Stimulated activated CD4-positive, alpha-beta T cell treated with anti-CD3 and anti-CD28 coated beads, Interleukin-12 subunit alpha, Interleukin-12 subunit beta, amount 100 ng/mL, for 48 hours (primary cell): ENCODE measurements at regions not wholly inside any gene's neighbourhood (a gene's known extent, or its start where the extent isn't known, plus 50 kb on each side); places are given as distances from the start of the nearest gene placed in this dataset.
"Not testable (repeated sequence)": the region's sequence is repeated elsewhere in the genome, so short reads cannot be mapped to it uniquely, and the experiment has no call there.

Experiments
- DNase-seq, 3 donors: peaks; one replicate each; pipeline ENCODE4 v3.0.0-alpha.2; 2020; ENCODE audit warnings: low read depth in 2 of 3, low spot score in 1 of 3

DNA sequence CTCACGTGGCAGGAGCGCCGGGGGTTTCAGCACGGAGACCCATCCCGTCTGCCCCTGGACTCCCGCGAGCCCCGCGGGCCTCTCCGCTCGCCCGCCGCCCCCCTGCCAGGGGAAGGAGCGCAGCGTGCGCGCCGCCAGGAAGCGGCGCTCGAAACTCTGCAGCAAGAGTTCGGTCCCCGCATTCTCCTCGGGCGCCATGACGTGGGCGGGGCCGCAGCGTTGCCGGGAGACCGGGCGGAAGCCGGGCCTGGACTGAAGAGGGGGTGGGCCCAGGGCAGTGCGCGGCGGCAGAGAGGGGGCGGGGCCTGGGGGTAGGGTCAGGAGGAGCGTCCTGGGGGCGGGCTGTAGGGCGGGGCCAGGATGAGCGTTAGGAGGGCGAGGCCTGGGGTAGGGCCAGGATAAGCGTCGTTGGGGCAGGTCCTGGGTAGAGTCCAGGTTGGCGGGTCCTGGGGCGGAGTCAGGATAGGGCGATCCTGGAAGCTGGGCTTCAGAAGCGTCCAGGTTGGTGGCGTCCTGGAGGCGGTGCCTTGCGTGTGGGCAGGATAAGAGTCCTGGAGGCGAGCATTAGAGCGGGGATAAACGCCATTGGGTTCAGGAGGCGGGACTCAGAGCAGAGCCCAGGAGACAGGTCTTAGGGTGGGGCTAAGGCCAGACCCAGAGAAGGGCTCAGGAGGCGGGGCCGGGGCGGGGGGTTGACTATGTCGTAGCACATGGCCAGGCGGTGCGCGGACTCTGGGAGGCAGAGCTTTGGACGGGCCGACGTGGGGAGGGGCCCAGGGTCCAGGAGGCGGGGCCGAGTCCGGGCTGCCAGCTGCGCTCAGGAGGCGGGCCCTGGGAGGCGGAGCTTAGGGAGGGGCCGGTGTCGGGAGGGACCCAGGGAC, 229.0 kb upstream of the FRG2C start:
- DNase-seq, result peak; percentile 95 to 99 (median 95)

DNA sequence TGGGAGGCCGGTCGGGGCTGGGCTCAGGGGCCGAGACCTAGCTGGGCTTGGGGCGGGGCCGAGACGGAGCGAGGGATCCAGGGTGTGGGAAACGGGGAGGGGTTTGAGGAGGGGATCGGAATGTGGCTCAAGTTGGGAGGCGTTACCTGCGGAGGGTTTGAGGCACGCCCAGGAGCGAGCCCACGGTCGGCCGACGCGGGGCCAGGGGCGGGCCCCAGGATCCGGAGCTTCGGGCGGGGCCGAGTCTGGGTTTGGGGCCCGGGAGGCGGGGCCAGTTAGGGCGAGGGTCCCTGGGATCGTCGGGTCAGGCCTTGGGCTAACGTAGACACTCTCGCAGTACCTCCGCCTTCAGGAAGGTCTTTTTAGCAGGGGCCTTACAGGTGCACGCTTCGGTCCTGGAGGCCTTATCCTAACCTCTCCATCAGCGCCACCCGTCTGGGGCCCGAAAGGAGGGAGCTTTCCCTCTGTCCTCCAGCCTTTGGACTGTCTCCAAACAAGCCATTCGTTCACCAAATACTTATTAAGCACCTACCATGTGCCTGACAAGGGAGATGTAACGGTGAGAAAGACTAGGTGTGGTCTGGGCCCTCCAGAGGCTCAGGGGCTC, 228.2 kb upstream of the FRG2C start:
- not testable (repeated sequence) for DNase-seq

DNA sequence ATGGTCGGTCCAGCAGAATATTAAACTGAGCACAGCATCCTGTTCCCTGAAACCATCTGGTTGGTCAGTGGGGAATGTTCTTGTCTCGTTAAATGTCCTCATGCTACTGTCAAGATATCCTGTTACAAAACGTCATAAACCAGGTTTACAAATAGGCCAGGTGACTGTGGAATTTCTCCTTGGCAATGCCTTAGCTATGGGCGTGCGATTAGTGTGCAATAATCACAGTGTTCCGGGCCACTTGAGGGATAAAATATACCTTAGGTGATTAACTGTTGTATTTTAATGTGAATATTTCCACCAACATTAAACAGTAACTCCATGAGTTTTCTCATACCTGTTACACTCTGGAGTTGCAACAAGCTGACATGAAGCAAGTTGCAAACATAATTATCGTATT, 223.1 kb upstream of the FRG2C start:
- DNase-seq, result not testable (repeated sequence)

DNA sequence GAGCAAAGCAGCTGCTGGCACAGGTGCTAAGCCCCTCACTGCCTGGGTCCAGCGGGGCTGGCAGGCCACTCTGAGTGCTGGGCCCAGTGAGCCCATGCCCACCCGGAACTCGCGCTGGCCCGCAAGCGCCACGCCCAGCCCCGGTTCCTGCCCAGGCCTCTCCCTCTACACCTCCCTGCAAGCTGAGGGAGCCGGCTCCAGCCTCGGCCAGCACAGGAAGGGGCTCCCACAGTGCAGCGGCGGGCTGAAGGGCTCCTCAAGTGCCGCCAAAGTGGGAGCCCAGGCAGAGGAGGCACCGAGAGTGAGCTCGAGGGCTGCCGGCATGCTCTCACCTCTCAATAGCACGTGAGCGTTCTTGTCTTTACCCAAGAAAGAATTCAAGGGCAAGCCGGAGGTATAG, 219.5 kb upstream of the FRG2C start:
- DNase-seq, result not testable (repeated sequence)

DNA sequence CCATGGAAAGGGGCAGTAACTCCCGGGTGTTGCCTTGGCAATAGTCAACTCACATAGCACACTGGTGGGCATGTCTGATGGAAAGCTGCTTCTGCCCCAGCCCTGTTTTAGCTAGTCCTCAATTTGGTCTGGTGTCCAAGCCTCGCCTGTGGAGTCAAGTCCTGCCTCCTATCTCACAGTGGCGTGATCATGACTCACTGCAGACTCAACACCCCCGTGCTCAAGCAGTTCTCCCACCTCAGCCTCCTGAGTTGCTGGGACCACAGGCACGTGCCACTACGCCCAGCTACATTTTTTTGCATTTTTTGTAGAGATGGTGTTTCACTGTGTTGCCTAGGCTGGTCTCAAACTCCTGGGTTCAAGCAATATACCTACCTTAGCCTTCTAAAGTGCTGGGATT, 218.9 kb upstream of the FRG2C start:
- DNase-seq, result not testable (repeated sequence)

DNA sequence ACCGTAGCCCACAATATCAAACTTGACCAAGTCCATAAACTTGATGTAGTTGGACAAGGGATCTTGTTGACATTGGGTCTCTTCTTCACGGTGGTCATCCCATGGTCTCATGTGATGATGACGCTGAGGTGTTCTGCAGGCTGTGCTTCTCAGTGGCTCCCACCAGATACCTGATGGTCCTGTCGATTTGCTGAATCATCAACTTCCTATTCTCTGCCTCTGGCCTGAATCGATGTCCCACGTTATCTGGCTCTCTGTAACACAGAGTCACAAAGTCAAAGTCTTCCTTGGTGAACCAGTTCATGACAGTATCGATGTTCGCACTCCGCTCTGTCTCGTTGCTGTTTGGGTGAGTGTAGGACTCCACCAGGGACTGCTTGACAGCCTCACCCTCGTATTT, 217.2 kb upstream of the FRG2C start:
- not testable (repeated sequence) for DNase-seq

DNA sequence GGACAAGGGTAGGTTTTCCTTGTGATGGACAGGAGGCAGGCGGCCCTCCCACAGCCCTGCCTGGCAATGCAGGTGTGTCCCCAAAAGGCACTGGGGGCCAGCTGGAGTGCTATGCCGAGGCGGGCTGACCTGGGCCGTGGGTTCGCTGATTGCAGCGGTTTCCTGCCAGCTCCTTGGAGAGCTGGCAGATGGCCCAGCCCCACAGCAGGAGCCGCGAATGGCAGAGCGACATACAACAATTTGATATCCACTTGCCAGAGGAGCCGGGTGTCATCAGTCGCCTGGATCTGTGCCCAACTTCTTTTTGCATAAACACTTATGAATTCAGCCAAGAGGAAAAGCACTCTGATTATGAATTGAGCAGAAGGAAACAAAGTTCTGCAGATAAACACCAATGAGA, 210.8 kb upstream of the FRG2C start:
- not testable (repeated sequence) for DNase-seq

DNA sequence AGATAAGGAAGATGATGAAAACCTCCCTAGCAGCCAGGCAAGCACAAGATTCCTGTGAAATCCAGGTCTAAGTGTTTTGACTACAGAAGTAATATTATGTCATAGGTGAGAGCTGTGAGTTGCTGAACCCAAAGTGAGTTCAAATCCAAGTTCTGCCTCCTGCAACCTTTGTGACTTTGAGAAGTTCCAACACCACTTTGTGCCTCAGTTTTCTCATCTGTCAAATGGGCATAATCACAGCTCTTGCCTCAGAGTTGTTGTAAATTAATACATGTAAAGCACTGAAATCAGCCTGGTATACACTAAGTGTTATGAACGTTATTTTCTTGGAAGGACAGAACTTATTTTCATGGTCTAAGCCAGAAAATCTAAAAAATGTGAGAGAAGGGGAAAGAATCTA, 210.3 kb upstream of the FRG2C start:
- not testable (repeated sequence) for DNase-seq

DNA sequence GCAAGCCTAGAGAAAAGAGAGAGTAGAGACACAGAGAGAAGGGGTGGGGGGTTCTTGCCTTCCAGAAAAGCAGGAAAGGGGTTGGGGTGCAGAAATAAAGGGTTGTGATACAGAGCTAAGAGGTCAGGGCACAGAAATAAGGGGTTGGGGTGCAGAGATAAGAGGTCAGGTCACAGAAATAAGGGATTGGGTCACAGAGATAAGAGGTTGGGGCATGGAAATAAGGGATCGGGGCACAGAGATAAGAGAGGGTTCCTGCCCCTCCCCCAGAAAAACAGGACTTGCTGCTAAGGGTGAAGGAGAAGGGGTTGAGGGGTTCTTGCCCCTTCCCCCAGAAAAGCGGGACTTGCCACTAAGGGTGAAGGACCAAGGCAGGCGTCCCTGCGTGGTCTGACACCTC, 189.6 kb upstream of the FRG2C start:
- not testable (repeated sequence) for DNase-seq

DNA sequence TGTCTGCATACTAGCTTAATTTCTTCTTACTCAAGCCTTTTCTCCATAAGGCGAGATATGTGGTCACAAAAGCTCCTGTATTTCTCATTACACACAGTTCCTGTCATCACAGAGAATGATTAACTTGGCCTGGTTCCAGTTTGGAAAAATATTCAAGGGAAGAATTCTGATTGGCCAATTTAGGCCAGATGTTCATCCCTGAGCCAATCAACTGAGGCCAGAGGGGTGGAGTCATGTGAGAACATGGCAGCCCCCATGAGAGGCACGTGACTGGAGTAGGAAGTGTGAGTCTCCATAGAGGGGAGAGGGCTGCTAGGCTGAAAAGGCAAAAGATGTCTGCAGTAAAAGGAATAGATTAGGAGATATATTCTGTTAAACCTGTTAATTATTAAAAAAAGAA, 167.5 kb upstream of the FRG2C start:
- DNase-seq, result not testable (repeated sequence)

DNA sequence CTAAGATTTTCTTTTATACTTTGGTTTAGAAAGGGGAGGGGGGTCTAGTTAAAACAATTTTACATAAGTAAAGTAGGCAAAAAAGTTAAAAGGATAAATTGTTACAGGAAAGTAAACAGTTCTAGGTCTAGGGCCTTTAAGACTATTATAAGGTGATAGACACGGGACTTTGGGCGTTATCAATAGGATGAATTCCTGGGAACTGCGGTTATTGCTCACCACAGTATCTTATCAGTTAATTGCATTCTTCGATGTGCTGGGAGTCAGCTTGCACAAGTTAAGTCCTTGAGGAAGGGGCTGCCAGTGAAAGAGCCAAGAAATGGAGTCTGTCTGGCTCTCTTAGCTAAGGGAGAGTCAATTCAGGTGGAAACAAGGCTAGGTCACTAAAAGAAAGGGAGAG, 163.8 kb upstream of the FRG2C start:
- not testable (repeated sequence) for DNase-seq

DNA sequence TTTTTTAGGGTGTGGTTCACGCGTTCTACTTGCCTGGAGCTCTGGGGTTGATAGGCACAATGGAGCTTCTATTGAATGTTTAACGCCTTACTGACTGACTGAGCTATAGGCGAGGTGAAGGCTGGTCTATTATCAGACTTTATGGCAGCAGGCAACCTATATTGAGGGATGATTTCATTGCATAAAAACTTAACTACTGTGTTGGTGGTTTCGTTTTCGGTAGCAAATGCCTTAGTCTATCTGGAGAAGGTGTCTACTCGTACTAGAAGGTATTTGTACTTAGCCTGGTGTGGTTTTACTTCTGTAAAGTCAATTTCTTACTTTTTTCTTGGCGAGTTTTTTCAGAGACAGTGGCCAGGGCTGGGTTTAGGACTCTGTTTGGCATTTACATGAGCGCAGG, 162.0 kb upstream of the FRG2C start:
- not testable (repeated sequence) for DNase-seq

DNA sequence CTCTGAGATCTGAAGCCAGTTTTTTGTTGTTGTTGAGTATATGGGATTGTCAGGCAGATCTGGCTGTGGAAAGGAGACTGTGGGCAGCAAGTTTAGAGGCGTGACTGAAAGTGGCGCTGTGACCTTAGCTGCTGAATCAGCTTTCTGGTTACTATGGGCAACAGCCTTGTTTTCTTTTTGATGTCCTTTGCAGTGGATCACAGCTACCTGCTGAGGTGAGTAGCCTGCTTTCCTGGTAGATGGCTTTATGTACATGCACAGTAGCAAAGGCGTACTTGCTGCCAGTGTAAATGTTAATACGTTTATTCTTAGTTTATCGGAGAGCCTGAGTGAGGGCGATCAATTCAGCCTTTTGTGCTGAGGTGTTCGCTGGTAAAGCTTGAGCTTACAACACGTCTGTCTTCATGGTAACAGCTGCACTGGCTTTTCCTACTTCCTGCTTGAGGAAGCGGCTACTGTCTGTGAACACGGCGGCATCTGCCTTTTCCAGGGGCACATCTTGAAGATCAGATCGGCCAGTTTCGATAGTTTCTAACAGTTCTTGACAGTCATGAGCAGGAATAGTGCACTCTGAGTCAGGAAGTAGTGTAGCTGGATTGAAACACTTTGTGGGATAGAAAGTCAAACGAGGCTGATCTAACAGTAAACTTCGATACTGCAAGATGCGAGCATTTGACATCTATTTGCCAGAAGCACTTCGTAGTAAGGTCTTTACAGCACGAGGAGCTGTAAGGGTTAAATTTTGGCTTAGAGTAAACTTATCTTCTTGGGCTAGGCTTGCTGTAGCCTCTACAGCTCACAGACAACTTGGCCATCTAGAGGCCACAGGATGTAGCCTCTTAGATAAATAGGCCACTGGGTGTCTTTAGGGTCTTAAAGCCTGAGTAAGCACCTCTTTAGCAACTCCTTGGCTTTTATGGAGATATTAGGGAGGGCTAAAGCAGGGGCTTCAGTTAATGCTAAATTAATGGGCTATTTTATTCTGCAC, 161.1 kb upstream of the FRG2C start:
- DNase-seq, result not testable (repeated sequence)

DNA sequence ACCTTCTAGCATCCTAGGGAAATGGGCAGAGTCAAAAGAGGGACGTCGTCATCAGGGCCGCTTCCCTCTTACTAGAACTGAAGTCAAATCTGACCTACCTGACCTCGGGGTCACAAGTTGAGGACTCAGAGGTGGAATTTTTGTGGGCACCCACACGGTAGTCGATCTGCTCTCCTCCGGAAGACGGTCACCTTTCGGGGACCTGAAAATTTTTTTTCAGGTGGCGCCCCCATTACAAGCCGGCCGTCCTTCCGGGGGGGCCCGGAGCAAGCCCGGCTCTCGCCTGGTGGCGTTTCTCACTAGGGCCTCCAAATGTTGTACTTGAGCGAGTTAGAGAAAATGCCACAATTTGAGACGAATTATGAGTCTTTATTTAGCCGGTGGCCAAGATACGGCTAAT, 157.5 kb upstream of the FRG2C start:
- DNase-seq, result no peak

DNA sequence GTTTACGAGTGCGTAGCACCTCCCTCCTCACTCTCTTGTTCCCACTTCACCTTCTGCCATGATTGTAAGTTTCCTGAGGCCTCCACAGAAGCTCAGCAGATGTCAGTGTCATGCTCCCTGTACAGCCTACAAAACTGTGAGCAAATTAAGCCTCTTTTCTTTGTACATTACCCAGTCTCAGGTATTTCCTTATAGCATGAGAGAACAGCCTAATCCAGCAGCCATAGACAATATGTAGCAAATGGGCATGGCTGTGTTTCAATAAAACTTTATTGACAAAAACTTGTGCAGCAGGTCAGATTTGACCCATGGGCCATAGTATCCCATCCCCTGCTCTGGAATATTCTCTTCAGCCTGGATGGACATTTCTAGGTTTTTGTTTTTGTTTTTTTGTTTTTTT, 156.2 kb upstream of the FRG2C start:
- not testable (repeated sequence) for DNase-seq

DNA sequence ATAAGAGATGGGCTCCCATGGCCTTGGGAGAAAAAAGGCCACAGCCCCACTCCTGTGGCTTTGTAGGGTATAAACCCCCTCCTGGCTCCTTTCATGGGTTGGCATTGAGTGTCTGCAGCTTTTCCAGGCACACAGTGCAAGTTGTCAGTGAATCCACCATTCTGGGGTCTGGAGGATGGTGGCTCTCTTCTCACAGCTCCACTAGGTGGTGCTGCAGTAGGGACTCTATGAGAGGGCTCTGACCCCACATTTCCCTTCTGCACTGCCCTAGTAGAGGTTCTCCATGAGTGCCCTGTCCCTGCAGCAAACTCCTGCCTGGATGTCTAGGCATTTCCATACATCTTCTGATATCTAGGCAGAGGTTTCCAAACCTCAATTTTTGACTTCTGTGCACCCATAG, 136.5 kb upstream of the FRG2C start:
- DNase-seq, result not testable (repeated sequence)

DNA sequence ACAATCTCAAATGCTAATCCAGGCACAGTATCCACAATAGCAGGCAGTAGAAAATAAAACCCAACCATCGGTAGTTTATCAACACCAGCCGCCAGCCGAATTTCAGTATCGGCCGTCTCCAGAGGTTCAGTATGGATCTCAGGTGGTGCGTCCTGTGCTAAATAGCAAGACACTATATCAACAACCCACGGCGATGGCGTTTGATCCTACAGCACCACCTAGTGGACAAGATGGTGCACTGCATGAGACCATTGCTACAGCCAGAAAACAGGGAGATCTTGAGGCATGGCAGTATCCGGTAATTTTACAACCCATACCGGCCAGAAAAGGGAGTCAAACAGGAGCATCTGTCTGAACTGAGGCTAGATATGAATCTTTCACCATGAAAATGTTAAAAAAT, 112.0 kb upstream of the FRG2C start:
- peak in 2 of 3 donors; percentile 4 to 9 for DNase-seq

DNA sequence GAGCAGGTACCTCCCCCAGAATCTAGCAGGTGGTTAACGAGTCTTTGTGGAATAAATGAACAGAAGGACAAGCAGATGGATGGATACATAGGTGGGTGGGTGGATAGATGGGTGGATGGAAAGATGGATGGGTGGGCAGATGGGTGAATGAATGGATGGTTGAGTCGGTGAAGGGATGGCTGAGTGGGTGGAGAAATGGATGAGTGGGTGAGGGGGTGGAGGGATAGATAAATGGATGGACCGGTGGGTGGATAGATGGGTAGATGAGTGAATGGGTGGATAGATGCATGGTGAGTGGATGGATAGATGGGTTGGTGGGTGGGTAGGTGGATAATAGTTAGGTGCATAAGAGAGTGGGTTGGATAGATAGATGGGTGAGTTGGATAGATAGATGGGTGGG, 99.7 kb upstream of the FRG2C start:
- not testable (repeated sequence) for DNase-seq

DNA sequence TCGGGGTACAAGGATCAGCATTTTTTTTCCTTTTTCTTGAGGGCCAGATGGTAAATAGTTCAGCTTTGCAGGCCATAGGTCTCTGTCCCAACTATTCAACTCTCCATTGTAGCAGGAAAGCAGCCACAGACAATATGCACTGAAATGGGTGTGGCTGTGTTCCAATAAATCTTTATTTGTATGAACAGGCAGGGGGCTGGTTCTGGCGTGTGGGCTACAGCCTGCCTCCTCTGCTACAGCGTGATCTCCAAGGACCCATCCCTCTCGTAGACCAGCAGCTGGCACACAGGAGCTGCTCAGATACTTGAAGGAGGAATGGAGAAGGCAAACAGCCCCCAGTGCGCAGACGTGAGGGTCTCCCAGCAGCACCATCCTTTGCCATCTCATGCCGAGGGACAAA, 91.8 kb upstream of the FRG2C start:
- DNase-seq, result not testable (repeated sequence)

DNA sequence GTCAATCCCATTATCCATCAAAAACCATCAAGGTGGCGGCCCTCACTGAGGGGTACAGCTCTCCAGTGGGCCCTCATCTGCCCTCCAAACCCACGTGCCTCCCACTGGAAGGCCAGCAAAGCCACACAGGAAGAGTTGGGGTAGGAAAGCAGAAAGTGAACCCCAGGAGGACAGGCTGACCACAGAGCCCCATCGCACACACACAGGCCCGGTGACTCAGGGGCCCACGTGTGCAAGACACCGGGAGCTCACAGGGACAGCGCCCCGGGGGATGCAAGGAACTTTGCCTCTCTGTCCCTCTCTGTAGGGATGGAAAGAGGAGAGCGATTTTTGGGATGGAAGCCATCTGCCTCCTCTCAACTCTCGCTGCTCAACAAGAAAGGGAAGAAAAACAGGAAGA, 85.0 kb upstream of the FRG2C start:
- not testable (repeated sequence) for DNase-seq

DNA sequence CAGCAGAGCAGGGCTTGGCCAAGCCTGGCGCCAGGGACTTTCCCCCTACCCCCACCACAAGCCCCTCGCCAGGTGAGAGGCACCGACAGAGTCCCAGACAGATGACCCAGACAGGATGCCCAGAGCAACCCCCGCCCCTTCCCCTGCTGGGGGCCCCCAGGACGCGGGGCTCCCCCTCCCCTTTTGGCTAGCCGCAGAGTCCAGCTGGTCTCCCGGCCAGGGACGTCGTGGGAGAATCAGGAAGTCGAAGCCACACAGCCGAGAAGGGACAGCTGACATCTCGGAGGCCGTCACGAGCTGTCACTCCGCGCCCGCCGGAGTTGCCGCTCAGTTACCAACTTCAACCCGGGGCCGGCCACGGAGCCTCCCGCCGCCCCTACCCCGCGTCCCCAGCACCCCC, 84.6 kb upstream of the FRG2C start:
- not testable (repeated sequence) for DNase-seq
